HG02938 (cell line): ENCODE measurements at regions not wholly inside any gene's neighbourhood (a gene's known extent, or its start where the extent isn't known, plus 50 kb on each side); places are given as distances from the start of the nearest gene placed in this dataset.
"Not testable (repeated sequence)": the region's sequence is repeated elsewhere in the genome, so short reads cannot be mapped to it uniquely, and the experiment has no call there.

Experiments
- ATAC-seq: cut with Tn5 transposase; IDR thresholded peaks from one replicate; pipeline ENCODE4 v1.9.1; 2021; ENCODE audit warnings: mild to moderate bottlenecking, moderate library complexity; ENCODE audit not compliant: unreplicated experiment

DNA sequence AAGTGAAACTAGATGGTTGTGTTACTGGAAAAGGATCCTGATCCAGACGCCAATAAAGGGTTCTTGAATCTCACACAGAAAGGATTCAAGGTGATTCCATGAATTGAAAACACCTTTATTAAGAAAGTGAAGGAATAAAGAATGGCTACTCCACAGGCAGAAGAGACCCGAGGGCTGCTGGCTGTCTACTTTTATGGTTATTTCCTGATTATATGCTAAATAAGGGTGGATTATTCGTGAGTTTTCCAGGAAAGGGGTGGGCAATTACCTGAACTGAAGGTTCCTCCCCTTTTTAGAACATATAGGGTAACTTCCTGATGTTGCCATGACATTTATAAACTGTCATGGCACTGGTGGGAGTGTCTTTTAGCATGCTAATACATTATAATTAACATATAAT, 50.9 kb upstream of the WARS2 start:
- ATAC-seq, result no peak

DNA sequence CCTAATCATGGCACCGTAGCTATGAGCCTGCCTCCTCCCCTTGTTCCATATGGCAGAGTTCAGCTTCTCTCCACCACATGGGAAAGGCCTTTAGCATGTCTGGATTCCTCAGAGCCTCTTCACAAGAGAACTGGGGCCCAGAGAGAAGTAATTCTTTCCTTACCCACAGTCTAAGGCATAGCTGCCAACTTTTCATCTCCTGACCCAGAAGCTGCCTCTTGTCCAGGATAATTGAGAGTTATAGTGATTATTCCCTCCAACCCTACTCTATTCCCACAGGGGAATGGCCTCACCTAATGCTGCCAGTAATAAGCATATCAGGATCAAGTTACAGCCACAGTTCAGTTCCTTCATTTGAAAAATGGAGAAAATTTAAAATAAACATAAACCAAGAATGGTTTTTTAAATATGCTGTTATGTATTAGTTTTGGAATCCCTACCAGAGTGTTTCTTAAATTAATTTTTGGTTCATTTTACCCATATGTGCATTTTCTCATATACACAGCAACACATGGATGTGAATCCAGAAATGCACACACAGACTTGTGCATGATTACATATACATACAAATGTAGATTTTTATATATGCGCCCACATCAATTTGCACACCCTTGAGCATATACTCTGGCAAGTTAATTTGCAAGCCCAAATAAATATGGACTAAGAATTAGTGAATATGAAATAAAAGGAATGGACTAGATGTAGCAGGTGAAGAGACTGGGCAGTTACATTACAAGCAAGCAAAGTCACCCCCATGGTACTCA, 63.9 kb upstream of the WARS2 start:
- no peak for ATAC-seq

DNA sequence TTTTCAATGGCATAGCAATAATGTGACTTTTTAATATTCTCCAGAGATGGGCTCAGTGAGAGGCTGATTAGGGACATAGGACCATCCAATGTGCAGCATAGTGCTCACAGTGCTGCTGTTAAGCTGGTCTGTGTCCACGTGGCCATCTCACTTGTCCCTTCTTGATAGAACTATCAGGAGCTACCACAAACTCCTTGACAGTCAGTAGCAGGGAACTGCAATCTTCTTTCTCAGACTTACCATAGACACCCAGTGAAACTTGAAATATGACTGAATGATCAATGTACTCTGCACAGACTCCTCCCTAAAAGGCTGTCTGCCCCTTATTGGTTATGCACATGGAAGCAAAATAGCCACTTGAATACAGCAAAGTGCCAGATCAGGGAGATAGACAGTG, 64.5 kb upstream of the WARS2 start:
- ATAC-seq, result no peak

DNA sequence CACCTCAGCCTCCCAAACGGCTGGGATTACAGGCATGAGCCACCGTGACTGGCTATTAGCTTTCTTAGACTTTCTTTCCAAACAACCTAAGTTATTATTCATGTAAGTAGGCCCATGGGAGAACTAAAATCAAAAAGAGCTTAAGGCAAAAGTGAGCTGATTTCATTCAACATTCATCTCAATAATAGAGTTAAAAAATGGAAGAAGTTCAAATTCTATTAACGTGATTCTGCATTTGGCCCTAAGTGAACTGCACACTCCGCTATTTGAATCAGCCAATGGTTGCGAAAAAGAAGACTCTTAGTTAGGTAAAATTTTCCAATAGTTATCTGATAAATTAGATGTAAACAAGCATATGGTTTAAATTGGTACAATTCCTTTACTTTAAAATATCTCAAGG, 68.6 kb upstream of the WARS2 start:
- no peak for ATAC-seq

DNA sequence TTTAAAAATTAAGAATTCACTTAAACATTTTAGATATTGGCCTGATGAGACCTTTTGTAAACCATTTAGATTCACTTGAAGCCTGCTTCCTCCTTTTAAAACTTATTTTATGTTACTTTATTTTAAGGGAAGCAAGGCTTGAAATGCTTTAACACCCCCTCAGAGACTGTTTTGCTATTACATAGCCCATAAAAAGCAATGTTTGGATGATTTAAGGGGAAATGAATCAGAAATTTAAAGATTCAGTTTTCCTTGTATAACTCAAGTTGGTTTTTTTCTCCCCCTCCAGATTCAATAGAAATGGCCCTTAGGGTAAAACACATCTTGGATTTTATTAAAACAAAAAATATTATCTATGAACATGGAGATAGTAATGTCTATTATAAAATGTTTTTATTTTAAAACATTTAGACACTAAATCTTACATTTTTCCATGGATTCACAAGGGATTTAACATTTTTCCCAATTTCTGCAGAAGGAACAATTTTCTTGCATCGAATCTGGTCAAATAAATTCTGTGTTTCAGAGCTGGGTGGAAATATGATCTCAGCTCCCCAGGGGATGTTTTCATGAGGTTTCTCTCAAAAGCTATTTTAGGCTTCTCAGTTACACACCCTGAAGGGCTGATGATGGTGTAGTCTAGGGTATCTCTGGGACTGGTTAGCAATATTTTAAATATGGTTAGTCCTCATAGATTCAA, 69.3 kb upstream of the WARS2 start:
- no peak for ATAC-seq

DNA sequence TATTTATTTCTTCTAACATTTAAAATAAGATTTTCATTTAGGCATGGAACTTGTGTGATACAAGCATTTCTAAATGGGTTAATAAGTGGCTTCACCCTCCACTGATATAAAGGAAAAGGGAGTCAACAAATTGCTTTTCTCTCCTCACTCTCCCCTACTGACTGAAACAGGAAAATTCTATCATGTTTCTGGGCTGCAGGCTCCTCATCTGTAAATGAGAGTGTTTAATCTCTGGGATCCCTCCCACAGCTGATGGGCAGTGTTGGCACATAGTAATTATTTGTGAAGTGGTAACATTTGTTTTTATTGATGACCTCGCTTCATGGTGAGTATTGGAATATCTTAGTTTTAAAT, 69.8 kb upstream of the WARS2 start:
- no peak for ATAC-seq

DNA sequence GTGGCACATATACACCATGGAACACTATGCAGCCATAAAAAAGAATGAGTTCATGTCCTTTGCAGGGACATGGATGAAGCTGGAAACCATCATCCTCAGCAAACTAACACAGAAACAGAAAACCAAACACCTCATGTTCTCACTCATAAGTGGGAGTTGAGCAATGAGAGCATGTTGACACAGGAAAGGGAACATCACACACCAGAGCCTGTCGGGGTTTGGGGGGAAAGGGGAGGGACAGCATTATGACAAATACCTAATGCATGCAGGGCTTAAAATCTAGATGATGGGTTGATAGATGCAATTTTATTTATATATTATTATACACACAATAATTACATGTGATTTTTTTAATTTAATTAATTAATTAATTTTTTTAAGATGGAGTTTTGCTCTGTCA, 72.8 kb upstream of the WARS2 start:
- not testable (repeated sequence) for ATAC-seq

DNA sequence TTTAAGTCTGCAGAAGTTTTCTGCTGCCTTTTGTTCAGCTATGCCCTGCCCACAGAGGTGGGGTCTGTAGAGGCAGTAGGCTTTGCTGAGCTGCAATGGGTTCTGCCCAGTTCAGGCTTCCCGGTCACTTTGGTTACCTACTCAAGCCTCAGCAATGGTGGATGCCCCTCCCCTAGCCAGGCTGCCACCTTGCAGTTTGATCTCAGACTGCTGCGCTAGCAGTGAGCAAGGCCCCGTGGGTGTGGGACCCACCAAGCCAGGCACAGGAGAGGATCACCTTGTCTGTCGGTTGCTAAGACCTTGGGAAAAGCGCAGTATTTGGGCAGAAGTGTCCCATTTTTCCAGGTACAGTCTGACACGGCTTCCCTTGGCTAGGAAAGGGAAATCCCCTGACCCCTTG, 74.5 kb upstream of the WARS2 start:
- ATAC-seq, result not testable (repeated sequence)

DNA sequence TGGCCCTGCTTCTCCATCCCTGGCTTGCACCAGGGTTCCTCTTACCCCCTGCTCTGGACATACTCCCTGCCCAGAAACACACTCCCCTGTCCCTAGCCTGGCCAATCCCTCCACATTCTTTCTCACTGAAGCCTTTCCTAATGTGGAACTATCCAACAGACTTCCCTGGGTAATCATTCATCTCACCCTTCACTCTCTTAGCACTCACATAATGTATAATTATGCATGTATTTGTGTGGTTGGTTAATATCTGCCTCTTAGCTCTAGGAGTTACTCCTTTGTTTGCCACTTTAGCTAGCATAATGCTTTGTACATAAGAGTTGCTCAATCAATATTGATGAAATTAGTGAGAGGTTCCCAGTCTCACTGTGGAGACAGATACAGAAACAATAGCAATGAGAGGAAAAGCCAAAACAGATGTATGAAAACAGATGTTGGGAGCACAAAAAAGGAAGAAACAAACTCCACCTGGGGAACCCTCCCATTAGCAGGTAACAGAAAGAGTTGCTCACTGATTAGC, 76.9 kb upstream of the WARS2 start:
- ATAC-seq, result no peak

DNA sequence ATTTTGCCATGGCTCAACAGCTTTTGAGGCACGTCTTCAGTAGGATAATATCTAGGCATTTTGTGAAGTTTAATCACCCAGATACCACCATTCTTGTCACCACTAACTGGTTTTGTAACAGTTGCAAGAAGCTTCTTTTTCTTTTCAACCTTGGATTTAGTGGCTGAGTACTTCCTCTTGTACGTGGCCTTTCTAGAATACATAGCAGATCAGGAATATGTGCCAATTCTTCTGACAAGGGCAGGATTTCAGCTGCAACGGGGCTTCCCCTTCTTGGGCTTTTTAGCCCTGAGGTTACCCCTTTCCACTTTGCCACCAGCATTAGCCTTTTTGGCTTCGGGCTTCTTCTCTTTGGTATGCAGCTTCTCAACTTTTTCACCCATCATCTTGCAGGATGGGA, 79.3 kb upstream of the WARS2 start:
- ATAC-seq, result no peak

DNA sequence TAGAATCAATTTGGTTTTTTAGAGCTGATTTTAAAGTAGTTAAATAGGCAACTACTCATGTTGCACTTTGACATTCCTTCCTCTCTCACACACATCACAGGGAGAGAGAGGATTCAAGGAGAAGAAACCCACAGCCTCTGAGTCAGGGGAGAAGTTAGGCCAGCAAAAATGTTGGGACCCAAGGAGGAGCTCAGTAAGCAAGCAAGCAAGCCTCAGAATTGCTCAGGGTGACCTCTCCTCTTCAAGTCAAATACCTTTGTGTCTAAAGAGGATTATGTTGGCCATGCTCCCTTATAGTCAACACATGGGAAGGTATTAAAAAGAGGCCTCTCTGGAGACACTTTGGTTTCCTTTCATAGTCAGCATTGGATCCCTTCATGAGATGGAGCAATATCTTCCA, 80.5 kb upstream of the WARS2 start:
- ATAC-seq, result no peak

DNA sequence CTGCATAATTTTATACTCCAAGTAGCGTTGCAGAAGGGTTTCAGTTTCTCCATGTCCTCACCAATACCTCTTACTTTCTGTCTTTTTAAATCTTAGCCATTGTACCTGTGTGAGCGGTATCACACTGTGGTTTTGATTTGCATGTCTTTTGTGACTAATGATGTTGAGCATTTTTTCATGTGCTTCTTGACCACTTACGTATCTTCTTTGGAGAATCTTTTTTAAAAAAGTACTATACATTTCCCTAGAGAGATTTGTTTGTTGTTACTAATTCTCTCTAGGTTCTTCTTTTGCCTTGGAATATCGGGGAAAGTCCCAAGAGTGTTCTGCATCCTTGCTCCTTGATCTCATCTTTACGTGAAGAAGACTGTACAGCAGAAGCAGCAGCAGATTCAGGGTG, 81.8 kb upstream of the WARS2 start:
- ATAC-seq, result no peak

DNA sequence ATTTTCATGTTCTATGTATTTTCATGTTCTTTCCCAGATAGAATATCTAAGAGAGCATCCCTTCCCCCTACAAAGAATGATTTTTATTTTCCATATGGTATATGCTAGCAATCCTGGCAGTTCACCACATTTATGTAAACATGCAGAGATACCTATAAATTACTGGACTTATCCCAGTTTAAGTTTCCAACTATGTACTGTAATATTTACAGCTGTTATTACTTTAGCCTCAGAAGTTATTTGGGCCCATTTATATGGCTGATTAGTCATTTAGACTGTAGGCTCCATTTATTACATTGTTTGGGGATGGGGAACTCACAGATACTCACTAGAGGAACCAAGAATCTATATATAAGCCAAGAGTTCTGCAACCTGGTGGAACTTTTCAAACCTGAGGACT, 84.8 kb upstream of the WARS2 start:
- no peak for ATAC-seq

DNA sequence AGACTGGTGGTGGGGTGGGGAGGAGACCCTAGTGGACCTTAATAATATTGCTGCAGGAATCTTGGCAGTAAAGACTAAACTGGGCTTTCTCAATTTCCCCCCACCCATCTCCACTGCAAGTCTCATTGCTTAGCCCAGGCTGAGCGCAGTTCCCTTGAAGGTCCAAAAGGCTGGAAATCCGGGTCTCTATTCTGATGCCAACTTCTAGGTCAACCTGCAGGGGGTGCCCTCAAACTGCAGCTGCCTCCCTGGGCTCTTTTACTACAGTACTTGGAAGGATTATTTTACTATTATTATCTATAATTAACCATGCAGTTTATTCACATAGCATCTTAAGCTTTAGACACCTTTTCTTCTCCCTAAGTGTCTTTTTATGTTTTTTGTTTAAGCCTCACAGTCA, 85.4 kb upstream of the WARS2 start:
- no peak for ATAC-seq

DNA sequence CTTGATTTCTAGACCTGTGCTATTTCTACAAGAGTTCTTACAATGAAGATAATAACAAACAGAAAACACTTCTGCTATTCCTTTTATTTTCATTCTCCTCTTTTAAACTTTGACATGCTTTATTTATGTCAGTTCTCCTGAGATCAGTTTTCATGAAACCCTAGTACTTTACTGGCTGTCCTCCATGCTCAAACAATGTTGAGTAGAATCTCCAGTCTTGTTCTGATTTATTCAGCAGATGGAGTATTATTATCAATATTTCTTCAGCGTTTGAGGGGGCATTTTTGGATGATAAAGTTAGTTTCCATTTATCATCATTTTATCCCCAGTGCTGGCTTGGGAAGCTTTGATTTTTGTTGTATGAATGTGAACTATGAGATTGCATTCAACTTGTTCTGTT, 85.9 kb upstream of the WARS2 start:
- no peak for ATAC-seq

DNA sequence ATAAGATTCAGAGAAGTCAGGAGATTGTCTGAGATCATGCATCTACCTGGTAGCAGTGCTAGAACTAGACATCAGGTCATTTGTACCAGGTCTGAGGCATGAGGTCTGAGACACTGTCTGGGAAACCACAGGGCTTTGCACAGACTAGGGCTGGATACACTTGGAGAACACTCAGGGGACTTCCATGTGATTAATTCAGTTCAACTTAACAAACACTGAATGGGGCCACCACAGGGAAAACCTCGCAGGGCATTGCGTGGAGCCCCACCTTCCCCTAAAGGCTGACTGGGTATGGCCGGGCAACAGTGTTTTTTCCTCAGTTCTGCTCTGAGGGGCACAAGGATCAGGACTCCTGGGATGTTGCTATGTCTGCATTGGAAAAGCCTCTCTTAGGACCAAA, 86.5 kb upstream of the WARS2 start:
- no peak for ATAC-seq

DNA sequence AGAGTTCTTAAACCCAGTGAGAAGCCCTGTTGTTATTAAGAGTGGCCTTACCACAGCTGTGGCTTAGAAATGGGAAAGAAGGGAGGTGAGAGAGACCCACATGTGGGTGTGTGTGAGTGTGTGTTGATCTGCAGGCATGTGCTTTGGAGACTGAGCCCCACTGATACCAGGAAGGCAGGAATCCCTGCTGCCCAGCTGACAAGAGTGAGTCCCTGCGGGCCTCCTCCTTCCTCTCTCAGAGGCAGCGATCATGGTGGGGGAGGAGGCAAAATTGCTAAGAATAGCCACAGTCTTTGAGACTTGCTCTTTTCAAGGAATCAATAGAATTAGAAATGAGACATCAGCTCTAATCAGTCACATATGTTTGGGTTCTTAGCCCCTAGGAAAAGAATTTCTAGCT, 87.0 kb upstream of the WARS2 start:
- no peak for ATAC-seq

DNA sequence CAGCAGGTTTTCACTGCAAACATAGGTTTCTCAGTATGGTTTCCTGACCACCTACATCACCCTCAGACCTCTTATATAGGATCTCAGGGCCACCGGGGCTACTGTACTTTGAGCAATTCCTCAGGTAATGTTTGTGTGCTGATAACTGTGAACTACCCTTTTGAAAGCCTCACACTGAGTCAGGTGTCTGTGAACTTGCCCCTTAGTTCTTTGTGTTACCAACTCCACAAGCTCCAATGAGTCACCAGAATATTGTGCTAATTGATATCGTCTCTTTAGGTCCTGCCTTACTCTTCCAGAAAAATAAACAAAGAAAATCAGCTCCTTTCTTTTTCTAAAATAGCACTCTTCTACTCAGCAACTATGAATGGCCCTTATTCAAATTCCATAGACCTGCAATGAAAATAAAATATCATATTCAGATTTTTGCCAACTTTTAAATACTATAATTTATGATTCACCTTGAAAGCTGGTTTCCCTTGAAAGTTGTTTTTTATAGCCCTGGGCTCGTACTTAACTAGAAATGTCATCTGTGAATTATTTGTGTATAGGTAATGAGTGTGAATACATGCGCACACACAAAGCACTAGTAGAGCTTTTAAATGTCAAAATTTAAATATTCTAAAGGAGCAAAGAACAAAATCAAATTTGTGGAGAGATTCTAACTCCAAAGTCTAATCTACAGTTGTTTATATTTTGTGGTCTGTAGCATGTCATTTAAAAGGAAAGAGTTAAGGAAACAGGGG, 88.1 kb upstream of the WARS2 start:
- ATAC-seq, result no peak

DNA sequence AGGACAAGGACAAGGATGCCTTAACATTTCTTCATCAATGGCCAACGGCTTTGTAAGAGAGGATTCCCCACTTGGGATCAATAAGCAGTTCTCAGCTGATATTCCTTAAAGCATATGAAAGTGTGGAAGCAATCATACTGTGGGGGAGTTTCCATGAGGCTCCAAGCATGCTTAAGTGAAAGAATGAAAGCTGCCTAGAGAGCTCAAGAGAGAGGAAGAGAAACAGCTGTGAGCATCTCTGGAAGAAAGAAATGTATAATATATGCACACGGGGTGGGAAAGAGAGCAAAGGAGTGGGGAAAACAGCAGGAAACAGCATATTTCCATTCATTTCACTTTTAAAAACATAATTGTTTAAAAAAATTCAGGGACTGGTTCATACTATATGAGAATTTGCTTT, 94.7 kb upstream of the WARS2 start:
- no peak for ATAC-seq

DNA sequence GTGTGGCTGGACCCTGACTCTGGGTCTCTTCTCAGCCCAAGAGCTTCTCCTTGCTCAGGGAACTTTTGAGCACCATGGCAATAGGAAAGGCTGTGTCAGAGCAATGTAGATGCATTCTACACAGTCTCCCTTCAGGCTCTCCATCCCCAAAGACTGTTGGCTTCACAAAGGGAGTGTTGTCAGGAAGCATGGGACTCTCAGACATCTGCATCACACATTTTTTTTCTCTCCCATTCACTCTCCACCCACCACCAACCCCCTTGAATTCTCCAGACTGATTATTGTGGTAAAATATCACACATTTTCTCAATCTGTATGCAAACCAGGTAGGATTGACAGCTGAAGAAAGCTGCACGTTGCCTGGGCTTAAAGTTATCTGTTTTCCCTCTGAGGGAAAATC, 105.4 kb upstream of the WARS2 start:
- no peak for ATAC-seq

DNA sequence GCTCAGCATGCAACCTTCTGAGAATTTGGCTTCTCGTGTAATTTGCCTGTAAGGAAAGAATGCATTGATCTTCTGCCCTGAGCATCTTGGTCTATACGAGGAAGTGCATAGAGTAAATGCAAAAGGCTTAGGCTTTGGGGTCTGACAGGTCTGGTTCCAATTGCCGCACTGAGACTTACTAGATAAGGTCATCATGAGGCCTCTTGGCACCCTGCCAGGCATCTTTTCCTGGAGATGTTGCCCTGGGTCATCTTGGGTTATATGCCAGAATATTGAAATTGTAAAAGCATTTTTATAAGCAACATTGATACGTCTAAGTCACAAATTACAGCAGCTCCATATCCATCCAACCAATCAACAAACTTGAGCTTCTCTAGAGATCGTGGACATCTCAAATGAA, 108.8 kb upstream of the WARS2 start:
- ATAC-seq, result no peak

DNA sequence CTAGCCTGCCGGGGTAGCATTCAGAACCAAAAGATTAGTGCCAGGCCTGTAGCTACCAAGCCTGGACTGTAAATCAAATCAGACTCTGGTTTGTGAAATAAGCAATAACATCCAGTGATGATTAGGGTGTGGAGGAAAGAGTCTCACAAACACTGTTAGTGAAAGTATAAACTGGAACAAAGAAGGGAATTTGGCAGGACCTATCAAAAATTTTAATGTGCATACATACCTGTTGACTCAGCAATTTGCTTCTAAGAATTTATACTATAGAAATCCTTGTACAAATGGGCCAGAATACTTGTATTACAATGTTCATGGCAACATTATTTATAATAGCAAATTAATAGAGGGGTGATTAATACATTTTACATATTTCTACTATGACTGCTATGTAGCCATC, 109.8 kb upstream of the WARS2 start:
- ATAC-seq, result no peak
